ENCODE measurements at regions not wholly inside any gene's neighbourhood (a gene's known extent, or its start where the extent isn't known, plus 50 kb on each side); places are given as distances from the start of the nearest gene placed in this dataset.

GRCh38 chr5:100668511-100668910 is 133.3 kb downstream of the FAM174A start:
- H3K9me3 Mint-ChIP-seq: peaks cover 0 to 2% of the 10 kb centered on the region in 2 experiments; a peak in 1 of 5 replicates
- Histone ChIP-seq H3K27me3 (ENCODE audit: insufficient read depth, low read length) (no peaks in the 10 kb centered on the region), H3K79me2 (ENCODE audit: insufficient read depth, low read length) (no peaks in the 10 kb centered on the region), H3K9ac (ENCODE audit: extremely low read depth, insufficient read length, low read length) (no peak overlapping the region), H3T11ph (ENCODE audit: low read length) (no peak overlapping the region), H3K4me2 (ENCODE audit: insufficient read depth, insufficient read length, low read length) (no peak overlapping the region), H3K4me1 (ENCODE audit: insufficient read depth, low read length) (no peaks in the 10 kb centered on the region; the same call in 1 of the 2 replicates), H2BK12ac (ENCODE audit: insufficient read length, low read depth, low read length) (no peak overlapping the region), H2BK5ac (ENCODE audit: insufficient read length, low read length) (no peak overlapping the region), H2AK5ac (ENCODE audit: insufficient read length, low read length) (no peak overlapping the region), H3K27ac (ENCODE audit: insufficient read length, low read depth, low read length) (no peak overlapping the region), H3K9me3 (ENCODE audit: control insufficient read depth, low read depth, low read length) (no peaks in the 10 kb centered on the region), H4K5ac (ENCODE audit: insufficient read length, low read depth, low read length) (no peak overlapping the region), H3K18ac (ENCODE audit: insufficient read length, low read depth, low read length) (no peak overlapping the region), H2AFZ (ENCODE audit: low read length) (no peak overlapping the region), H3K23me2 (ENCODE audit: insufficient read length, low read depth, low read length, poor library complexity, severe bottlenecking) (no peaks in the 10 kb centered on the region), H3K79me1 (ENCODE audit: insufficient read depth, low read depth, low read length, poor library complexity, severe bottlenecking) (no peaks in the 10 kb centered on the region), H3K56ac (ENCODE audit: insufficient read length, low read depth, low read length) (no peak overlapping the region), H2BK15ac (ENCODE audit: low read depth, low read length) (no peak overlapping the region), H2BK20ac (ENCODE audit: low read depth, low read length, poor library complexity, severe bottlenecking) (no peak overlapping the region), H3K14ac (ENCODE audit: insufficient read depth, low read length) (no peak overlapping the region), H4K8ac (replicated peaks; ENCODE audit: insufficient read length, low read depth, low read length) (no peak overlapping the region), H4K20me1 (ENCODE audit: control insufficient read depth, insufficient read depth, insufficient read length) (no peaks in the 10 kb centered on the region), H2BK120ac (ENCODE audit: low read depth, low read length, poor library complexity, severe bottlenecking) (no peak overlapping the region), H3K23ac (ENCODE audit: insufficient read length, low read depth, low read length) (no peak overlapping the region), H4K91ac (ENCODE audit: insufficient read length, low read depth, low read length) (no peak overlapping the region), H3K4ac (ENCODE audit: low read depth, low read length) (no peak overlapping the region)
- H3K27ac Mint-ChIP-seq: no peak overlapping the region
- DNase-seq: no peak
- H3K36me3 Mint-ChIP-seq (ENCODE audit: insufficient read depth in 1 of 3, low read depth in 3 of 3): no peaks in the 10 kb centered on the region
- TF ChIP-seq CTCF (conservative IDR thresholded peaks at IDR 0.05): no peak
- no peak overlapping the region for H3K4me3 Mint-ChIP-seq
- H3K27me3 Mint-ChIP-seq (ENCODE audit: low read depth): no peaks in the 10 kb centered on the region; the same call in 1 of the 2 replicates
- no CpG with 5 or more reads among the region's 3 CpGs for WGBS (ENCODE audit: extremely low coverage, insufficient read length, low lambda C conversion rate)
- H3K4me1 Mint-ChIP-seq: peaks cover 0 to 6% of the 10 kb centered on the region in 2 experiments; a peak in 2 of 4 replicates

All from H9 (cell line).